ENCODE measurements at regions not wholly inside any gene's neighbourhood (a gene's known extent, or its start where the extent isn't known, plus 50 kb on each side); places are given as distances from the start of the nearest gene placed in this dataset.
"Not testable (repeated sequence)": the region's sequence is repeated elsewhere in the genome, so short reads cannot be mapped to it uniquely, and the experiment has no call there.

DNA sequence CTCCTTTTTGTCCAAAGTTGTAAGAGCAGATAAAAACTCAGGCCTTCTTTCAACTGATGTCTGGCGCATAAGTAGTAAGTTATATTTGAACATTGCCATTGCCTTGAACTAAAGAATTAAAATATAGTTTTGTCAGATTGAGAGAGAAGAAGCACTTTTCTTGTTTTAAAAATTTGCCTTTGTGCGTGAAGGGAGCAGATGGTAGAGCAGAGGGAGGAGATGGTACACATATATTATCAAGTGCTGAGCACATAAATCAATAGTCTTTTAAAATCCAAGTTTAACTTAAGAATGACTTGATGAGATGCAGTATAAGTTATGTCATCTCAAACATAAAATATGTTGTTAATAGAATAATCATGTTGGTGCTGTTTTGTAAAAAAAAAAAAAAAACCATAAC, 504.6 kb upstream of the KLHL1 start:
- DNase-seq: no peak

DNA sequence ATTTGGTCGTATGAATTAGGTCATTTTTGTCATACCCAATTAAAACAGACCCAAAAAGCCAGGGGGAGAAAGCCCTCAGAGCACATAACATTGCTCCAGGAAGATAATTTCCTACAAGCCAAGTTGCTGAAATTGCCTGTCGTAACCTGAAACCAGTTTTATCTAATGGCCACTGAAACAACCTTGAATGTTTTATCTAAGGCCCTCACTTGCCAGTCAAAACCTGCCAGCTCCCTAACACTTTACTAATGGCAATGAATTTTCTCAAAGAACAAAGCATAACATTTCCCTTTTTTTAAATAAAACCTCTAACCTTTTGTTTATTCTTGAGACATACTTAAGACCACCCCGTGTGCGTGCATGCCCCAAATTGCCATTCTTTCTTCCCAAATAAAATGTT, 496.2 kb upstream of the KLHL1 start:
- no peak for DNase-seq

DNA sequence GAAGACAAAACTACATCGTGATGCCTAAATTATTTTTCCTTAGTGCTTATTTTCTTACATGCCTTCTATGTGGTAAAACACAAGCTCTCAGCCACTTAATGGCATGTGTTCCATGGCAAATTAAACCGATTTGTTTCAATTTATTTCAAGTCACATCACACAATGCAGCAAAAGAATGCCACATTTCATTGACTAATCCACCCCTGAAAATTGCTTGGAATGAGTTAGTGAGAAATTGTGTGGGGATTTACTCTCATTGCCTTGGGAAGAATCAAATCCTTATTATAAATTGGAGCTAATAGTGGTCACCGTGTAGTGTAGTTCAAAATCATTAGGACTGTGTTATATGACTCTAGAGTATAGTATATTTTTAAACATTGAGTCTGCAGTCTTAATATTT, 485.5 kb upstream of the KLHL1 start:
- no peak for DNase-seq

DNA sequence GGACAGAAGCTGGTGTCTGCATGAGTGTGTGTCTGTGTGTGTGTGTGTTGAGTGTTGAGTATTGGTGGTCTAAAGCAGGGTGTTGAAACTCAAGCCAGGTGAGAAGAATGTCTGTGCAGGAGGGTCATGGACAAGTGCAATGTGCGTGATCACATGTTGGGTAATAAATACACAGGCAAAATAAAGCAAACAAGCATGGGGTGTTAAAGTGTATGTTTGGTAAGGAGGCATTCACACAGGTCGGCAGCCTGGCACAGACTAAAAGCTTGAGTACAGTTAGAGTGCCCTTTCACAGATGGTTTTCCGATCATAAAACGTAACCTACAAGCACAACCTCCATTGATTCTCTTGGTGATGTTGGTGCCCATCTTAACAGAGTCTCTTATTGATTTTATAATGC, 476.9 kb upstream of the KLHL1 start:
- DNase-seq: no peak

DNA sequence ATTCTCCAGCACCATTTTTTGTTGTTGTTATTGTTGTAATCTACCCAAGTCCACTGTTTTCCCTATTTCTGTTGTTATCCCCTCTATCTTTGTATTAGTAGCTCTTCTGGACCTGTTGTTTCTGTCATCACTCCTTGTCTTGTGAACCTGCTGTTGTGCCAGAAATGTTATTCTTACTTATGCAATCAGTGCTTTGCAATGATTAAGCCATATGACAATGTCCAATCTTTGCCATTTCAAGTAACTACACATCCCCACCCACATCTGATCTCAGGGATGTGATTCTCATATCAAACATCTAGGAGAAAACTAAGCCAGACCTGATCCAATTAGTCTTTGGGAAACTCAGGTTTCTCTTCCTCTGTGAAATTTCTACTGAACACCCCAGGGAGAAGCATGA, 472.6 kb upstream of the KLHL1 start:
- DNase-seq: no peak

DNA sequence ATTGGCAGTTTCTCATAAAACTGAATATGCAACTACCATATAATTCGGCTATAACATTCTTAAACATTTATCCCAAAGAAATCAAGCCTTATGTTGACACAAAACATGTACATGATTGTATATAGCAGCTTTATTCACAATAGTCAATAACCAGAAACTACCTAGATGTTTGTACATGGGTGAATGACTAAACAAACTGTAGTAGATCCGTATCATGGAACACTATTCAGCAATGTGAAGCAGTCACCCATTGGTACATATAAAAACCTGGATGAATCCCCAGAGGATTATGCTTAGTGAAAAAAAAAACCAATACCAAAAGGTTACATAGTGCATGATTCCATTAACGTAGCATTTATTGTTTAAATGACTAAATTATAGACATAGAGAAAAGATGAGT, 471.7 kb upstream of the KLHL1 start:
- DNase-seq: no peak

DNA sequence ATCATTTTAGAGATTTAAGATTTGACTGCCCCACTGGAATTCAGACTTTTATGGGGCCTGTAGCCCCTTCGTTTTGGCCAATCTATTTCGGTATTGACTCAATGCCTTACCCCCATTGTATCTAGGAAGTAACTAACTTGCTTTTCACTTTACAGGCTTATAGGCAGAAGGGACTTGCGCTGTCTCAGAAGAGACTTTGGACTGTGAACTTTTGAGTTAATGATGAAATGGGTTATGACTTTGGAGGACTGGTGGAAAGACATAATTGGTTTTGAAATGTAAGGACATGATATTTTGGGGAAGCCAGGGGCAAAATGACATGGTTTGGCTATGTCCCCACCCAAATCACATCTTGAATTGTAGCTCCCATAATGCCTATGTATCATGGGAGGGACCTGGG, 463.0 kb upstream of the KLHL1 start:
- no peak for DNase-seq

DNA sequence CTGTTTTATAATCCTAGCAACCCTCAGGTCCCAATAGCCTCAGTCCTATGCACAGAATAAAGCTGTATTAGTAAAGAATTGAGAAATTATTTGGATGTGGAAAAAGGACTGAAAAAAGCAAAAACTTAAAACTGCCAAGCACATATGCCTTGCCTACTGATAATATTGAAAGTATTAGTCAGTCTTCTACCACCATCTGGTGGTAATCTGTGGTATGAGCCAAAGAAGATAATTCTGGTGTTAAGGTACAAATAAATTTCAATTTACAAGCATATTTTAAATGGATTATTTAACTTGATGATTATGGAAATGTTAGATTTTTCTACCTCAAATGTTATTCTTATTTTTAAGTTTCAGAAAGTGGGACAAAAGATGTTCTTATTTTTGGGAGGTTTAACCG, 460.3 kb upstream of the KLHL1 start:
- DNase-seq: peak; percentile 33 to 59 (median 33)

DNA sequence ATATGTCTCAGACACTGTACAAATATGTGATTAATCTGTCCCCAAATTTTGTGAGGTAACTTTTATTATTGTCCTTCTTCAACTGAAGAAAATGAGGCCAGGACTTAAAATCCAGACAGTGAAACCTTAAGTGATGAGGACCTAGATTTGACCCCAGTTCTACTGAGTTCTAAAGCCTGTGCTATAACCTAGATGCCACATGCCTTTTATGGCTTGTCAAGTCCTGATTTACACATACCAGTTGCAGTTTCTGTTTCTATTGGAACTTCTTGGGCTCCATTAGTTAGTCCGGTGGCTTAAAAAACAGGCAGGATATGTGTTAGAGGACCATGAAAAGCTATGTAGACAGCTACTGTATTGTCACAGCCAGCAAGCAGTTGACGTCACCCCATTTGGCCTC, 436.5 kb upstream of the KLHL1 start:
- DNase-seq: no peak

DNA sequence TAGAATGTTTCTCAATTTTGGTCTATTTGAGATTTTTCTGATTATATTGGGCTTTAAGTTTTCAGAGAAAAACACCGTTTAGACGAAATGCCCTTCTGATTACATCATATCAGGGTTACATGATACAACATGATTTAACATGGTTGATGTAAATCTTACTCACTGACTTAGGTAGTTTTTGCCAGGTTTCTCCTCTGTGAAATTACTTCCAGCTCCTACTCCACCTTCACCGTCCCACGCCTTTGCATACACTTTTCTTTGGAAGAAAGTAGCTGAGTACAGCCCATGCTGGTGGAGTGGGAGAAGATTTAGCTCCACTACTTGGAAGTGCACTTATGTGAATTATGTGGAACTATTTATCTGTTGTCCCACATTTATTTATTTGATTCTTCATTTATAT, 433.2 kb upstream of the KLHL1 start:
- no peak for DNase-seq

DNA sequence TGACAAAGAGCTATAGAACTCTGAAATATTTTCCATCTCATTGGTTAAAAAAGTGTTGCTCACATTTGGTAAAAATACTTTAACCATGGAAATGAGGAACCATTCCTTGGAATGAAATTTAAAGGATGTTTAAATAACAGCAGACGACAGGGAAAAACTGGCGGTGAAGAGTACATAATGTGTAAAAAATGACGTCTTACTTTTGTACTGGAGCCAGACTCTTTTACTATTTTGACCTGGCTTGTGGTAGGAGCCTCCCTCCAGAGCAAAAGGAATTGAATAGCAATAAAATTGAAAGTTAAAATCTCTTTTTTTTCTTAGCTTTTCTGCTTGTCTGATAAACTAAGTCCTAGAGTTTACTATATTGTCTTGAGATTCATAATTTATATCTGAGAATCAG, 426.2 kb upstream of the KLHL1 start:
- DNase-seq: no peak

DNA sequence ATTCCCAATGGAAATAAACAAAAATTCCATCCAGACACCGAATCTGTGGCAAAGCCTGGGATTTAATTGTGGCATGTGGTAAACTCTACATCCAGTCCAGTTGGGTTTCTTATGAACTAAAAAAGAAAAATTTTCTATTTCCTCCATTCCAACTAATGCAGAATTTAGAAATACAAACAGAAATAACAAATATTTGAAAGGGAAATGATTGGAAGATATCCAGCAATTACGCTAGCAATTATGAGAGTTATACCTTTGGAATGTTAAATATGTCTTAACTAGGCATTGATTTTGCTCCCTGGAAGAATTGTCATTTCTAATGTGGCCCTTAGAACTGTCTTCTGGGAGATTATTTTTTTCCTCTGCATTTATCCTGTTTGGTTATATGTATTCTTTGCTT, 421.4 kb upstream of the KLHL1 start:
- DNase-seq: no peak

DNA sequence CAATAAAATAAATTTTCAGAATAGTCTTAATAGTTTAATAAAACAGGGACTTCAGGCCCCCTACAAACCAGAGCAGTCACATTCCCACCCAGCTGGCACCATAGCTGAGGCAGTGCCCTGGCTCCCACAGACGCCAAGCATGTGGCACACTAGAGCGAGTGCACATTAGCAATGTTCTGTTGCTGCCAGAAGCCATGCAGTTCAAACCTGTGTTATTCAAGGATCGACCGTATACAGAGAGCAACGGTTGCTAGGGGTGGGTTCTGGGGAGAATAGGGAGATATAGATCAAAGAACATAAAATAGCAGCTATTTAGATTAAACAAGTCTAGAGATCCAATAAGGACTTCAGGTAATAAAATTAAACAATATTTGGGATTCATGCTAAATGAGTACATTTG, 419.3 kb upstream of the KLHL1 start:
- no peak for DNase-seq

DNA sequence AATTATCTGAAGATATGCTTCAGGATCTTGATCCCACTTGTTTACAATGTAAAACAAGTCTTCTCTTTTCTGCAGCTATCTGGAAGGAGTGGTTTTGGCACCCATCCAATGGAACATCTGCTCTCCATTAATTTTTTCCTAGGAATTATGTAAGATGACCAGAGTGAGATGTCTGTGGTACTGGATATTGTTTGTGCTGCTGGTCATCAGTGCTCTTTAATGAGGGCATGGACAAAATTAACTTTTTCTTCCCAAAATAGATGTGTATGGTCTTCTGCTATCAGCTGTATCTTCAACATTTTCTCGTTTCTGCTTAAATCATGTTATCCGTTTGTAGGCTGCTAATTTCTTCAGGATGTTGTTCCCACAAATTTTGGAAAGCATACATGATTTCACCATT, 415.4 kb upstream of the KLHL1 start:
- no peak for DNase-seq

DNA sequence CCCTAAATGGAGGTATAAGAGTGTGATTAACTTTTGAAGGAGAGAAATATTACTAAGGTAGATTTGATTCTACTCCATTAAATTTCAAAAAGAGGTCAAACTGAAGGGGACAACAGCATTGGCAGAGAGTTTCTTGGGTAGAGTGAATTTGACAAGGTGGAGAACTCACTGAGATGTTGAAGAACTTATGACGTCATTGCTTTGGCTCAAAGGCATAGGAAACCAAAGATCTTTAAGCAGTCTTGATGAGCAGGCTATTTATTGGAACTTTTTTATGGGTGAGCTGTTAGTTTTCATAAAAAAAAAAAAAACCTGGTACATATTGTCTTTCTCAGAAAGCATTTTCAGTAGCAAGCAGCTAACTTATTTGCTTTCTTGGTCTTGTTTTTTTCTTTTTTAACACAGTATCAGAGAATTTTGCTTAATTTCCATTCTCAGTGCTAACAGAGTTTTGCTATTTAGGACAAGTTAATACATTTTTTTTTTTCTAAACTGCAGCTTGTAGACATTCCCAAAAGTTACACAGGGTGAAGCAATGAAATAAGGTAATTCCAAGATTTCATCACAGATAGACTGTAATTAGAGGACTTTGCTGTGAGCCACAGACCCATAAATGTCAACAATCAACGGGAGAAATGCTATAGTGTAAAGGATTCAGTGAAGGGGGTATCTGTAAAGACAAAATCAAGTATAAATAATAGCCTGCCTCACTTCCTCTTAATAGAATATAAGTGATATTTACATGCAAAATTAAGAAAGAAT, 412.2 kb upstream of the KLHL1 start:
- no peak for DNase-seq

DNA sequence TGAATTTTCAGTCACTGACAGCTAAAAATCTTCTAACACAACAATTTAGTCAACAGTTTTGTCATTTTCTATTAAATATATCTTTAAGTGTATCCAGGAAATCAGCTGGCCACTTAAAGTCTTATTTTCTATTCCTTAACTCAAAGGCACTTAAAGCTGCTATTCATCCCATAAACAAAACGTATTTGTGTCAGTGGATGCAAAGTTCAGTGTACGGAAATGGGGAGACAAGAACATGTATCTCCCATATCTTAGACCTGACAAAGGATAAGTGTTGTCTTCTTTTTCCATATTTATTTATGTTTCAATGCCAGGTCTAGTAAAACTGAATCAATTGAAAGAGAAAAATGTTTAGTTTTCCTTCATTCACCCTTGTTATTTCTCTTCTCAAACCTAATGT, 409.8 kb upstream of the KLHL1 start:
- DNase-seq: no peak

DNA sequence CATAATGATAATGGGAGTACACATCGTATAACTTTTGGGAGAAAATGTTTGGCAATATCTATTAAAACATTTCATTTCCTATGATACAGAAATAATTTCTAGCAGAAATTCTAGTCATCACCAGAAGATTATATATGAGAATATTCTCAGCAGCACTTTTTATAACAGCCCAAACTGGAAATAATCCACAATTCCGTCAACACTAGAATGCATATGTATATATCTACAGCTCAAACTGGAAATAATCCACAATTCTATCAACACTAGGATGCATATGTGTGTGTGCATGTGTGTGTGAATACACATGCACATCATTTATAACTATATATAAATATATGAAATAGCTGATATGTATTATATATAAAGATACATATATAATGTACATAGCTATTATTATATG, 408.0 kb upstream of the KLHL1 start:
- no peak for DNase-seq

DNA sequence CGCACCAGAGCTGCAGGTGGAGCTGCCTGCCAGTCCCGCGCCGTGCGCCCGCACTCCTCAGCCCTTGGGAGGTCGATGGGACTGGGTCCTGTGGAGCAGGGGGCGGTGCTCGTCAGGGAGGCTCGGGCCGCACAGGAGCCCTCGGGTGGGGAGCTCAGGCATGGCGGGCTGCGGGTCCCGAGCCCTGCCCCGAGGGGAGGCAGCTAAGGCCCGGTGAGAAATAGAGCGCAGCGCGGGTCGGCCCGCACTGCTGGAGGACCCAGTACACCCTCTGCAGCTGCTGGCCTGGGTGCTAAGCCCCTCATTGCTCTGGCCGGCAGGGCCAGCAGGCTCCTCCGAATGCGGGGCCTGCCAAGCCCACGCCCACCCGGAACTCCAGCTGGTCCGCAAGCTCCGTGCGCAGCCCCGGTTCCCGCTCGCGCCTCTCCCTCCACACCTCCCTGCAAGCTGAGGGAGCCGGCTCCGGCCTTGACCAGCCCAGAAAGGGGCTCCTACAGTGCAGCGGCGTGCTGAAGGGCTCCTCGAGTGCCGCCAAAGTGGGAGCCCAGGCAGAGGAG, 403.7 kb upstream of the KLHL1 start:
- DNase-seq: not testable (repeated sequence)

DNA sequence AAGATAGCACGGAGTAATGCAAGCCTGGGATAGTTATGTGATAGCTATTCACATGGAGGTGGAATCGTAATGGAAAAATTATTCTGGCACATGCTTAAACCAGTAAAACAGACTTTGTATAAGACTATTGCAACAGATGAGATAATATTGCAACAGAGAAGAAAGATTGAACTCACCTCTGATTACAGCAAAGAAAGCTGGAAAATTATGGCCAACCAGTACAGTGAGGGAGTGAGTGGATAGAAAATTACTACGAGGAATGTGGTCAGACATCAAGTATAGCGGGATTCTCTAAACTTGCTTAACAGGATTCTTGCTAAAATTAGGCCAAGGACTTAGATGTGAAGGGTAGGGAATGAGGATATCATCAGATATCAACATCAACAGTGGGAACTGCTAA, 397.6 kb upstream of the KLHL1 start:
- DNase-seq: no peak

DNA sequence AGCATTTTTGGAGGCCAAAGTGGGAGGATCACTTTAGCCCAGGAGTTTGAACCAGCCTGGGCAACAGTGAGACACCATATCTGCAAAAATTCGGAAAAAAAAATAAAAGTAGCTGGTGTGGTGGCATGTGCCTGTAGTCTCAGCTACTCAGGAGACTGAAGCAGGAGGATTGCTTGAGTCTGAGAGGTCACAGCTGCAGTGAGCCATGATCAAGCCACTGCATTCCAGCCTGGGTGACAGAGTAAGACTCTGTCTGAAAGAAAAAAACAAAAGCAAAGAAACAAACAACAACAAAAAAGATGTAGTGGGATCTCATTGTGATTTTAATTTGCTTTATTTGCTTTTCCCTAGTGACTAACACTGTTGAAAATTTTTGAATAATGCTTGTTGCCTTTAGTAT, 394.7 kb upstream of the KLHL1 start:
- DNase-seq: no peak

DNA sequence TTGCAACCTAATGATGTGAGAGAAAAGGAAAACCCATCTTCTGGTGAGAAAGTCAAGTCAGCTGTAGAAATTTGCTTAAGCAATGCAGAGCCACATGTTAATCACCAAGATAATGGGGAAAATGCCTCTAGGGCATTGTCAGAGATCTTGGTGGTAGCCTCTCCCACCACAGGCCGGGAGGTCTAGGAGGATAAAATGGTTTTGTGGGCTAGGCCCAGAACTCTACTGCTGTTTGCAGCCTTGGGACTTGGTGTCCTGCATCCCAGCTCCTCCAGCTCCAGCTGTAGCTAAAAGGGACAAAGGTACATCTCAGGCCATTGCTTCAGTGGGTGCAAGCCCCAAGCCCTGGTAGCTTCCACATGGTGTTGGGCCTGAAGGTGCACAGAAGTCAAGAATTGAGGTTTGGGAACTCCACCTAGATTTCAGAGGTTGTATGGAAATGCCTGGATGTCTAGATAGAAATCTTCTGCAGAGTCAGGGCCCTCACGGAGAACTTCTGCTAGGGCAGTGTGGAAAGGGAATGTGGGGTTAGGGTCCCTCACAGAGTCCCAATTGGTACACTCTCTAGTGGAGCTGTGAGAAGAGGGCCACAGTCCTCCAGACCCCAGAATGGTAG, 382.2 kb upstream of the KLHL1 start:
- DNase-seq: no peak

DNA sequence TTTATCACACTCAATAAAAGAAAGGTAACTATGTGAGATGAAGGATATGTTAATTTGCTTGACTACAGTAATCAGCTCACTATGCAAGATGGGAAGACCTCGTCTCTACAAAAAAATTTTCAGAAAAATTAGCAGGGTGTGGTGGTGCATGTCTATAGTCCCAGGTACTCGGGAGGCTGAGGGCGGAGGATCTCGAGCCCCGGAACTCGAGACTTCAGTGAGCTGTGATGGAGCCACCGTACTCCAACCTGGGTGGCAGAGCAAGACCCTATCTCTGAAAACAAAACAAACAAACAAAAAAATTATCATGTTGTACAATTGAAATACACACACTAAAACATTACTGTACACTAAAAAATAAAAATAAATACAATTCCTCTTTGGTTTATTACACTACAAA, 376.7 kb upstream of the KLHL1 start:
- DNase-seq: no peak

DNA sequence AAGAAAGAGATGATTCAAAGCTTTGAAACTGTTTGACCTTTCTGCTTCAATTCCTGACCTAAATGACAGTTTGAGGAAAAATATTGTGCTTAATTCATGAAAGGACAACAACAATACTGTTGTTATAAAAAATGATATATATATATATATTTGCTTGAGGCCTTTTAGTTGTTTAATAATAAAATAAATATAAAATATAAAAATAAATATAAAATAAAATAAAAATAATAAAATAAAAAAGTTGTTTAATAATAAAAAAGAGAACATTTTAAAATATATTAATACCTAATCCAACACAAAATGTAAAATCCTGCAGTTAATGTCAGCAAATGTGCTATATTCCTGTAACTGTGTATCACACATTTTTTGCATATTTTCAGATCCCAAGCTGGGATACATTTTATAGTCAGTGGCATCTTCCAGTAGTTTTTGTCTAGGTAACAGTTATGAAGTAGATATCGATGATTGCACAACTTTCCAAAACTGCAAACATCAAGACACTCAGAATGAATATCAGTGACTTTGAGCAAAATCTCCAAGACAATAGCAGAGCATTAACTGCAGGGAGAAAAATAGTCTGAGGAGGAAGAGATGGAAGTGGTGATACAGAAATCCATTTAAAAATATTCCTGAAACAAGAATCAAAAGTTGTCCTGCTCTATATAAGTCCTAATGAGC, 375.5 kb upstream of the KLHL1 start:
- no peak for DNase-seq

DNA sequence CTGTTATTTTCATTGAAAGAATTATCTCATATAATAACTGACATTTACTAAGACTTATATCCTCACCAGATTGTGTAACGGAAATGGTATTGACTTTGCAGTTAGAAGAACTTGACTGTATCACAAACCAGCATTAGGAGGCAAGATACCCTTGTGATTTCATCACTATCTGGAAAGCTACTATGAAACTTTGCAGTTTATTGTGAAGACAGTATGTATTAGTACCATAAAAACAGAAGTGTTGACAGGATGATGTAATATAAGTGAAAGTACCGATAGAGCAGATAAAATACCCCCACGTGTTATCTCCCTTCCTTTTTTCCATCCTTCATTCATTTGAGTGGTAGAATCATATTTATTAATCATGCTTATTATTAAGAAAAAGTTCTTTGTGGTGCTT, 365.7 kb upstream of the KLHL1 start:
- no peak for DNase-seq

All from suppressor macrophage treated with lipopolysaccharide for 1 hour (primary cell).